Neural progenitor cell (in vitro differentiated cells): ENCODE measurements at regions not wholly inside any gene's neighbourhood (a gene's known extent, or its start where the extent isn't known, plus 50 kb on each side); places are given as distances from the start of the nearest gene placed in this dataset.

Experiments
- CTCF ChIP-seq: fragments of 200-600 bp; sonication (generic); IDR thresholded peaks from 2 replicates; pipeline ENCODE4 v1.5.1; 2017; ENCODE audit warnings: antibody characterized with exemption, mild to moderate bottlenecking
- EZH2 ChIP-seq: fragments of 200-600 bp; sonication (generic); IDR thresholded peaks from 2 replicates; pipeline ENCODE4 v1.6.1; 2017; ENCODE audit warnings: antibody characterized with exemption, mild to moderate bottlenecking, moderate library complexity

GRCh38 chr16:54526087-54526486 is 239.5 kb upstream of the IRX3 start:
- TF ChIP-seq EZH2 (no peak), CTCF (no peak)
